Inflammatory macrophage (primary cell): ENCODE measurements at regions not wholly inside any gene's neighbourhood (a gene's known extent, or its start where the extent isn't known, plus 50 kb on each side); places are given as distances from the start of the nearest gene placed in this dataset.

ENCODE experiments used
- DNase-seq, 2 donors: peaks; one replicate each; pipeline ENCODE4 v3.0.0-alpha.2; 2020 to 2022

DNA sequence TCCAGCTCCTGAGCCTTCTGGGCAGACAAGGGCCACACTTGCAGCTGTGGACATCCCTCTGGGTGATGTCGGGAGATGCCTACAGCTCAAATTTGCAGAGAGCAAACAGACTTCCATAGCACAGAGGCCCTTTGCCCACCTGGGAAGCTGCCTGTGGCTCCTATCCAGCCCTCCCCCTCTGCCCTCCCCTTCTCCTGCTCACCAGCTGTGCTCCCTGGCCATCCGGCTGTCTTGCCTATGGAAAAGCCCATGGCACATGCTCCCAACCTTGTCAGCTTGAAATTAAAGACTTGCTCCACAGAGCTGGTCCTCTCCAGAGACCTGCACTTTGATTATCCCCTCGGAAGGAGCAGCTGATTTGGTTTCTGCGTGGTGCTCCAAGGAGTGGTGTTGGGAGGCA, 118.9 kb upstream of the NECTIN1 start:
- DNase-seq: no peak

DNA sequence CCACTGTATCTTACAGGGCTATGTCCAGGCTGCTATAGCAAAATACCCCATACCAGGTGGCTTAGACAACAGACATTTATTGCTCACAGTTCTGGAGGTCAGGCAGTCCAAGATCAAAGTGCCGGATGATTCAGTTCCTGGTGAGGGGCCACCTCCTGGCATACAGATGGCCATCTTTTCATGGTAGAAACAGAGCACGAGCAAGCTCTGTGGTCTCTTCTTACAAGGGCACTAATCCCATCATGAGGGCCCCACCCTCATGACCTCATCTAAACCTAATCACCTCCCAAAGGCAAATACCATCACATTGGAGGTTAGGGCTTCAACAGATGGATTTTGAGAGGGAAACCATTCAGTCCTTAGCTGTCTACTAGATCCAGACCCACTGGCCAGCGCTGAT, 117.4 kb upstream of the NECTIN1 start:
- no peak for DNase-seq

DNA sequence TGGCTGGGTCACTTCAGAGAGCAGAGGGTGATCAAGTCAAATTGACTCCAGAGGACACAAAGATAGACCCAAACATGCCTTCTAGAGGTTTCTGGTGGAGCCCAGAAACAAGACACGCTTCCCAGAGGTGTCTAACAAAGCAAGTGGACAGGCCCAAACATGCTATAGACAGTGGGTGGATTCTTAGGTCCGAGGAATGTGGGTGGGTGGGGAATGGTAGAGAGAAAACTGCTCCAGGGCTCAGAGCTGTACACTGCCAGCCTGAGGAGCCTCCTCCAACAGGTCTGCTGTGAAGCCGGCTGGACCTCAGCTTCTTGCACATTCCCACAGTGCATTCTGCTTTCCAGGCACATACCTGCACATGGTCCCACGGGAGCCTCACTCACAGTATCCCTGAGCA, 116.8 kb upstream of the NECTIN1 start:
- DNase-seq: no peak

DNA sequence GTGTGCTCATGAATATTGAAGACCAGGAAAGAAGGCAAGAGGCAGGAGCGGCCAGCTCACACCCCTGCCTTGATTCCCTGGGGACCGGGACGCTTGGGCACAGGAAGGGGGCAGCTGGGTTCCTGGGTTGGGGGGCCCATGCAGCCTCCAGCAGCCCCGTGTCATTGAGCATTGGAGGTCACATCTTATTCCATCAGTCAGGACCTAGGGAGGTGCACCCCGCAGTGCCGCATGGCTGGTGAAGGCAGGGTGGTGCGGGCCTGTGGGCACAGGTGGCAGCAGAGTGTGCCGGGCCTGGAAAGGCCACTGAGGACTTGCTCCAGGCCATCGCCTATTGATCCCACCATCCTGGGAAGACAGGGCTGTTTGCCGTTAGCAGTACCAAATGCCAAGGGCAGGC, 116.3 kb upstream of the NECTIN1 start:
- DNase-seq: no peak

DNA sequence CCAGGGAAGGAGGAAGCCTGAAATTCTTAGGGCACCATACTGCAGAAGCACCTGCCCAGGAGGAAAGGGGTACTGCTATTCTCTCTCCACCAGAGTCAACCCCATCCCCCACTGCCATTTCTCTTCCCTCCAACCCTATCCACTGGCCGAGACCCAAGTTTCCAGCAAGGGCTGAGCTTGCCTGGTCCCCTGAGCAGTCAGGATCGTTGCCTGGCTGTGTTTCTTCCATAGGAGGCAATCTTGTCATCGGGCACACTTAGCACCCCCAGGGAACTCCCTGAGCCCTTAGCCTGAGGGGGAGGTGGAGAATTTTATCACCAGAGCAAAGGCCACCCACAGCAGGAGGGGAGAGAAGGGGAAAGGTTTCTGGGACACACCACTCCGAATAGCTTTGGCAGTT, 115.8 kb upstream of the NECTIN1 start:
- DNase-seq: no peak

DNA sequence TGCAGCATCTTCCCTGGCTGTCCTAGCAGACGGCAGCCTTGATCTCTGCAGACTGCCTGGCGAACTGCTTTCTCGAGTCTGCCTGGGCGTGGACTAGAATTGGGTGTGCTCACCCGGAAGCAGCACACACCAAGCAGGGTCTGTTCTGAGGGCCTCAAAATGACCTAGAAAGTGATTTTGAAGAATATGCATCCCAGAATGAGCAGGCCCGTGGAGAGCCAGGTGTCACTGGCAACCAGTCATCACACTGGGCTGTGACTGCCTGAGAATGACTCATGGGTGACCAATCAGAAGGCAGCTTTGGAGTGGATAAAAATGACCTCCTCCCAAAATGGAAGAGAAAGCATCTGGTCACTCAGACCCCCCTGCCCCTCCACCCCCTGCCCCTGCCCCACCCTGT, 114.9 kb upstream of the NECTIN1 start:
- DNase-seq: no peak

DNA sequence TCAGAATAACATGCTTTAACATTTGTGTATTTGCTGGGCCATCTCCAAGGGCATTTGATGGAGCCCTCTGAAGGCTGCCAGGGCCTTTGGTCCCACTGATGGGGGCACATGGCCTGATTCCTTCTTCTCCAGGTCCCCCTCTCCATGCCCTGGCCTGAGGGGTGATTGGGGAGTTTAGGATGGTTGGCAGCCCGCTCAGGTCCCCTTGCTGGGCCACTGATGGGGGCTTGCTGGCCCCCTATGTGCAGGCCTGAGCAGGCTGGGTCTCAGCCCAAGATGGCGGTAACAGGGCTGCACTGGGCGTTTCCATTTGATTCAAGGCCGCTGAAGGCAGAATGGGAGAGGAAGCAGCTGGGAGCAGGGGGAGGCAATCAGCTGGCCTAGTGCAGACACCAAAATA, 113.7 kb upstream of the NECTIN1 start:
- no peak for DNase-seq

DNA sequence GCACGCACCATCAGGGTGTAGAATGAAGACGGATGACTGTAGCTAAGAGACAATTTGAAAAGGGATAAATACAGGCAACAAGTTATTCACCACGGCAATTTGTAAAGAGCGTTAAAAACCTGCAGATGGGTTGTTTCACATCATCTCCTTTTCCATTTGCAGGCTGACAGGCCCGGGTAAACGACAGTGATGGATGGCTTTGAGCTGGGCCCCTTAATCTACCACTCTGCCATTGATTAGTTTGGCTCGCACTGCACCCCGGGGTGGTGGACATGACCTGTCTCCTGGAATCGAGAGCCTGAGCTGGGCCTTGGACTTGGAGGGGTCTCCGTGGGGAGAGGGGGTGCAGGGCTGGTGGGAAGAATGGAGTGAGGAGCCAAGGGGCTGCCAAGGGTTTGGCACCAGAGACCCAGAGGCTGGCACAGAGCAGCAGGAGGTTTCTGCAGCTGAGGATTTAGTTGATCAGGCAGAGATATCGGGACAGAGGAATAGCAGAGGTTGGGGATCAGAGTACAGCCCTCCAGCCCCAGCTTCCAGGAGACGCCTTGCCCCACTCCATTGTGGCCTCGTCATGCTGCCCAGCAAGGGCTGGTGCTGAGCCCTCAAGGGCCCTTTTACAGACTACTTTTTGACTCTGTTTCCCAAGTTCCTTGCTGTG, 110.6 kb upstream of the NECTIN1 start:
- no peak for DNase-seq

DNA sequence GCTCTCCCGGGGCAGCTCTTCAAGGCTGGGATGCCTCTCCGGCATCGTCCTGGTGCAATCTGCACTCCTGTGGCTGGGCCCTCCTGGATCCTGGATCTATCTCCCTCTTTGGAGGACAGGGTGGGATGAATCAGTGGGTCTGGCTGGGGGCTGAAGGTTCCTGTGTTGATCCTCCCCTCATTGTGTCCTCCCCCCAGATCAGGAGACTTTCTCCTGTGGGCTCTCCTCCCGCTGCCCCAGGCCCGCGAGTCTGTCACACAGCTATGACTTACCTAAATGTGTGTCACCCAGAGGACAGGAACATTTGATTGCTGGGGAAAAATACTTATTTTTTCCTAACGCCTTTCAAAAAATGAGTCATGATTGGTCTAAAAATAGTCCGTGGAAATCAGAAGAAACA, 106.8 kb upstream of the NECTIN1 start:
- DNase-seq: no peak

DNA sequence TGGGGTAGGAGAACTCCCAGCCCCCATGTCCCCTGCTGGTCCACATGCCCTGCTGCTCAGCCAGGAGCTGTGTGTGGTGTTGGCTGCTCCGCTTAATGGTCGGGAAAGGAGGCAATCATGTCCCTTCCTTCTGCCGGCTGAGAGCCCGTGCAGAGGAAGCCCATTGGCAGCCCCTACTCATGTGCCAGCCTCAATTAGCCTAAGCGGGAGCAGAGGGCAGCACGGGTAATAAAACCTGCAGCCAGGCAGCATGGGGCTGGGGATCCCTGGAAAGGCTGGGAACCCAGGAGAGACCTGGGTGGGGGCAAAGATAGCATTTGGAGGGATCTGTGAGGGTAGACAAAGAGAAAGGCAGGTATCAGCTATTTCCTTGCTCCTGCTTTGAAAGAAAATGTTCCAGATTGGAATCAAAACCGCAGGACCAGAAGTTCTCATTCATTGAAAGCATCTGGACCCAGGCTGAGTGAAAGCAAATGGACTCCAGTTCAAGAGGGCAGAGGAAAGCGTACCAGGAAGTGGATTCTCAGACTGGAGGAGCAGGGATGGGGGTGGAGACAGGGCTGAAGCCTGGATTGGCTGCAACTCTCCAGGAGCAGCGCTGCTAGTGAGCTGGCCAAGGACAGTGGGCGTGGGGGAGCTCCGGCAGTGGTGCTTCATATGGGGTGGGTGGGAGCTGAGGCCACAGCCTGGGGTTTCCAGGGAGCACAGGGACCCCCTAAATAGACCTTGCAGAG, 103.4 kb upstream of the NECTIN1 start:
- no peak for DNase-seq

DNA sequence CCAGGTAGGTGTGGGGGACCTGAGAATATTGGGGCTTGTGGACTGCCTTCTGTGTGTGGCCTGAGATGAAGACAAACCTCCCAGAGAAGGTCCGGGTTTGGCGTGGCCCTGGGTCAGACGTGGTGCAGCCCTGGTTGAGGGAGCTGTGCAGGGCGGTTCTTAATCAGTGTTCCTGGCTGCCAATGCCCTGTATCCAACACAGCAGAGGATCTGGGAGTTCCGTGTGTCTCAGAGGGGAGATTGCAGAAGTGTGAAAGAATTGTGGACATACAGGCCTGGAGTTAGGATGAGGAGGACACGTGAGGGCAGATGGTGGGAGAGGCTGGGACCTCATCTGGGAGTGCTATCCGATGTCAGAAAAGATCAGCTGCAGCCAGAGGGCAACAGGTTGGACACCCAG, 102.0 kb upstream of the NECTIN1 start:
- DNase-seq: no peak

DNA sequence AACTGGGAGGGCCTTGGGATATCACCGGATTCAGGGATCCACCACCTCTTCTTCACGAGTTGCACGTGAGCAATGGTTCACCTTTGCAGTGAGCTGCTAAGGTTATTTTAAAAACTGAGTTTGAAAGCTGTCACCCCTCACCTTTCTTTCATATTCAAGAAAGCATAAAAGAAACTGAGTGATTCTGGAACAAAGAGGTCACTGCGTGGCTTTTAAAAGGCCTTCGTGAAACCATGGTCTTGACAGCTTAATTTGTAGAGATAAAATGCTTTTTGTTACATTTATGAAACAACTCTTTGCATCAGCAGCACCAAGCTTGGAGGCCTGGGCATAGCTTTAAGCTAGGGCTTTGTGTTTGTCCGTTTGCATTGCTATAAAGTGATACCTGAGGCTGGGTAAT, 101.4 kb upstream of the NECTIN1 start:
- DNase-seq: no peak

DNA sequence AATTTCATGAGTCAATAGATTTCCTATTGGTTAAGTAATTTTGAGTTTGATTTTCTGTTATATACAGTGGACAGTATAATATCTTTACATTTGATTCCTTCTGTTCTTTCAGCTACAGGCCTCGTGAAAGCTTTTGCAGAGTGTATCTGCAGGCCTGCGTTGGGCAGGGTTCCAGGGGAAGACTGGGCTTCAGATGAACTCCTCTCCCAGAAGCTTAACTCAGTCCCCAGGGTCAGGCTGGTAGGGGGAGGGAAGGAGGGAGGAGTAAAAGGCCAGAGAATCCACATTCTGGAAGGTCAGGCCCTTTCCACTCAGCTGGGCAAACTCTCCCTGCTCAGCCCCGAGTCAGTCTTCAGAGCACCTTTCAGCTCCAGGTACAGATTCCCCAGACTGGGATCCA, 100.4 kb upstream of the NECTIN1 start:
- DNase-seq: no peak

DNA sequence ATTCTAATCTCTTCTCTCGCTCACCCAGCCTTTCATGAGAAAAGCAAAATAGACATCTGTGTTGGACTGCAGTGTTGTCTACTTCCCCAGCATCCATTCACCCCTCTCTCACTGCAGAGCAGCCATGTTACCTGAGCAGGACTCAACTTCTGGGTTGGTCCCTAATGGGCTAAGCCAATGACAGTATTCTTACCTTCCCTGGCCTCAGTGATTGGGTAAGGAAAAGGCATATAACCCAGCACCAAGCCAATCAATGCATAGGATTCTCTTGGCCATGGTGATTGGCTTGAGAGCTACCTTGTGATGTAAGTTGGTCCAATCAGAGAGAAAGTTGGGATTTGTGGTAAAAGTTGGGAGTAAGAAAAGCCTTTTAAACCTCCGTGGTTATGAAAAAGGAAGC, 99.8 kb upstream of the NECTIN1 start:
- DNase-seq: no peak

DNA sequence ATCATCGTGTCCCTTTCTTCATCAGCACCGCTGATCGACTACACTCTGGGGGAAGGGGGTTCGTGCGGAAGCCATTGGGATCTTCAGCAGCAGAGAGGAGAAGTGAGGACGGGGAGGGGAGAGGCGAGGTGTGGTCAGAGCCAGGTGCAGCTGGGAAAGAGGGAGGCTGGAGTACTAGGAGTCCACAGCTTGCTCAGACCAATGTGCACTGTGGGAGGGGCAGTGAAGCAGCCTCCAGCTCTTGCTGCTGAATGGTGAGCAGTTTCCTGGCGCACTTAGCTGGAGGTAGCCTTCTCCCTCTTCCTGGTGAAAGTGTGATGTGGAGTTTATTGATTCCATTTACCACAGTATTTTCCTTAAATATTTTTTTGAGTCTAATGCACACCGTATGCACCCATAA, 99.0 kb upstream of the NECTIN1 start:
- DNase-seq: no peak

DNA sequence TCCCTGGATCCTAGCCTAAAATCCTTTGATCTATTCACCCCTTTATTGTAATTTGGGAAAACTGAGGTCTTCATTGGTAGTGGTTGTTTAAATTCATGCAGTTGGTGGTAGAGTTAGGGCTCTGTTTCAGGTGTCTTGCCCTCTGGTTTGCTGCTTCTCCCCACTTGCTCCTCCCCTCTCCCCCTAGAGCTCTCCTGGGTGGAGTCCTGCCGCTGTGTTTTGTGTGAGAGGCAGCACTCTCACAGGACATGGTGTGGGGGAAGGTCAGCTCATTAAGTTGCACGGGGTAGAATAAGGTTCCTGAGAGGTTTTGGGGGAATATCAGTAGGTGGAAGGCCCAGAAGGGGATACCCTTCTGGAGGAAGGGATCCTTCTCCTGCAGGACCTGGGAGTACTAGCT, 98.1 kb upstream of the NECTIN1 start:
- DNase-seq: no peak

DNA sequence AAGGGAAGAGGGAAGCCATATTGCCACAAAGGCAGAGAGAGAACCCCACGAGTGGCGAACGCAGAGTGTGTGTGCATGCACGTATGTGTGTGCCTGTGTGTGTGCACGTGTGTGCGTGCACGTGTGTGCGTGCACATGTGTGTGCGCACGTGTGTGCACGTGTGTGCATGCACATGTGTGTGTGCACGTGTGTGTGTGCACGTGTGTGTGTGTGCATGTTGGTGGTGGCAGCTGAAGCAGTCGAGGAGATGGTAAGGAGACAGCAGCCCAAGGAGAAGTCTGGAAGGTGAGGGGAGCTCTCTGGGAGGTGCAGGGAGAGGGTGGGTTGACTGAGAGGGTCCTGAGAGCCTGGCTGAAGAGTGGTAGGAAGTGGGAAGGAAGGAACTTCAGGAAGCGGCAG, 94.1 kb upstream of the NECTIN1 start:
- no peak for DNase-seq

DNA sequence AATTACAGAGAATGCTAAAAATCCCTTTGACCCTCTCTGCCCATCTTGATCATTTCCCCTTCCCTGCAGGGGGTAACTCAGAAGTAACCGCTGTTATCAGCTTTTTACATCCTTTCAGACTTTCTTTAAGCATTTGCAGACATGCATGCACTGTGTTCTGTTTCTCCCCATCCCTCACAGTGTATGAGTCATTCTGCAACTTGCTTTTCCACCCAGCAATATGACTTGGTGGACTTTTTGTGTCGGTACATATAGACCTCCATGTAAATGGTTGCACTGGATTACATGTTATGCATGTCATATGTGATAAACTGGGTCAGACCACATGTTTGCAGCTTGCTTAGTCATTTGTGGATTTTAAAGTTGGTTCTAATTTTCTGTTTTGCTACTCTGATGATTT, 87.7 kb upstream of the NECTIN1 start:
- DNase-seq: no peak

DNA sequence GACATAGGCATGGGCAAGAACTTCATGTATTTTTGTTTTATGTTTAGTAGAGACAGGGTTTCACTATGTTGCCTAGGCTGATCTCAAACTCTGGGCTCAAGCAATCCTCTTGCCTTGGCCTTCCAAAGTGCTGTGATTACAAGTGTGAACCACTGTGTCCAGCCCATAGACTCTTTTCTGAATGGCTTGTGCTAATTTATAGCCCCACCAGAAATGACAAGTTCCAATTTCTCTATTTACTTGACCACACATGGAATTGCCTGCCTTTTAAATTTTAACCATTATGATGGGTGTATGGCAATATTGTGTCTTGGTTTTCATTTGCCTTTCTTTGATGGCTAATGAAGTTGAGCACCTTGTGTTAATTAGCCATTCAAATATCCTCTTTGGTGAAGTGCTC, 85.8 kb upstream of the NECTIN1 start:
- no peak for DNase-seq

DNA sequence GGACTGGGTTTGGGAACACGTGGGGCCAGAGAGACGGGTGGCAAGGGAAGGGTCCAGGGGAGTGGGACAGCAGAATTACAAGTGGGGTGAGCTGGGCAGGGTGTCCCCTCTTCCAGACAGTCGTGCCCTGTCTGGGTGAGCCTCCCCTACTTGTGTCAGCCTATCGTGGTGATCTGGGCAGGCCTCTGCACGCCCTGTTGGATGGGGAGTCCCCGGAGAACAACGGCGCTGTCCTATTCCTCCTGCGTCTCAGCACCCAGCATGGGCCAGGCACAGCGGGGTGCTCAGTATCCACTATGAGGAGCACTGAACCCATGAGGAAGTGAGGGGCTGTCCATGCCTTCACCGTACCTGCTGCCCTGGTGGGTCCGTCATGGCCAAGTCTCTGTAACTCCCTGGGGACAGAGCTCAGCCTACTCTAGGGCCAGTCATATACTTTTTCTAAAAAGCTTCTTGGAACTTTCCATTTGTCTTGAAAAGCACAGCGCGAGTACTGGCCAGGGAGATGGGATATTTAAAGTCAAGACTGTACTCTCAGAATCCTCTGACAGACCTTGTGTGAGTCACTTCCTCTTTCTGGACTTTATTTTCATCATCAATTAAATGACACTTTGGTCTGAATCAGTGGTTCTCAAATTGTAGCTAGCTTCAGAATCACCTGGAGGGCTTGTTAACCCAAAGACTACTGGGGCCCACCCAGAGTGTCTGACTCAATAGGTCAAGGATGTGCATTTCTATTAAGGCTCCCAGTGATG, 81.7 kb upstream of the NECTIN1 start:
- DNase-seq: no peak

DNA sequence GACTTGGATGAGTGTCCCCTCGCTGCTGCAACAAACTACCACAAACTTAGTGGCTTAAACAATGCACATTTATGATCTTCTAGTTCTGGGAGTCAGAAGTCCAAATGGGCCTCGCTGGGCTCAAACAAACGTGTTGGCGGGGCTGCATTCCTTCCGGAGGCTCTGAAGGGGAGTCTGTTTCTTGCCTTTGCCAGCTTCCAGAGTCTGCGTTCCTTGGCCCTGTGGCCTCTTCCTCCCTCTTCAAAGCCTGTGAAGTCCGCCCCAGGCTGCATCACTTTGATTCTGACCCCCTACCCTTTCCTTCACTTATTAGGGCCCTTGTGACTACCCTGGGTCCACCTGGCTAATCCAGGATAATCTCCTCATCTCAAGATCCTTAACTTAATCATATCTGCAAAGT, 80.3 kb upstream of the NECTIN1 start:
- DNase-seq: no peak

DNA sequence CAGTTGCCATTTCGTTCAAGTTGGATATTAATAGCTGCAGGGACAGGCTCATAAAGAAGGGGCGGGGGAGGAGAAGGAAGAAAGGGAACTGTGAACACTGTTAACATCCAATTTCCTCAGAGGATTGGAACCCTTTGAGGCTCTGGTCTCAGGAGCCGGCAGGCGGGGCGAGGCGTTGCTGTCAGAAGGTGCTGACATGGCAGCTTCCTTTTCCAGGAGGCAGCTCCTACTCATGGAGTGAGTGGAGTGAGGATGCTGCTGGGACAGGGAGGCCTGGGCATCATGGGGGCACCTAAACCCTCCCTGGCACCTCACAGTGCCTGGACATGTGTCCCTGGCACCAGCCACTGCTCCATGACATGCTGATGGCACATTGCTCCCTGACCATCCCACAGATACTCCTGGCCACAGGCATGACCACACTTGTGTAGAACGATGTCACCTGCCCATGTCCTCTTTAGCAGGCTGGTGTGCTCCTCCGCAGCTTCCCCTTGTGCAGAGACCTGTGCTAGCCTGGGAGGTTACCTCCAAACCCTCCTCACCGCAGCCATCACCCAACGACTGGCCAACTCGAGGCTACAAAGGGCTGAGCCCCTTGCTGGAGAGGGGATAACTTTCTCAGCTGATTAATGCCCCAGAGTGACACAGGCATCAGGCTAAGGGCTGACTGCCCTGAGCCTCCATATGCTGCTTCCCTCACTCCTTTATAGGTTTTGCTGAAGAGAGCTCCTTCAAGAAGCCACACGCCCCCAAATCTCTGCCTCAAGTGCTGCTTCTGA, 79.6 kb upstream of the NECTIN1 start:
- DNase-seq: no peak

DNA sequence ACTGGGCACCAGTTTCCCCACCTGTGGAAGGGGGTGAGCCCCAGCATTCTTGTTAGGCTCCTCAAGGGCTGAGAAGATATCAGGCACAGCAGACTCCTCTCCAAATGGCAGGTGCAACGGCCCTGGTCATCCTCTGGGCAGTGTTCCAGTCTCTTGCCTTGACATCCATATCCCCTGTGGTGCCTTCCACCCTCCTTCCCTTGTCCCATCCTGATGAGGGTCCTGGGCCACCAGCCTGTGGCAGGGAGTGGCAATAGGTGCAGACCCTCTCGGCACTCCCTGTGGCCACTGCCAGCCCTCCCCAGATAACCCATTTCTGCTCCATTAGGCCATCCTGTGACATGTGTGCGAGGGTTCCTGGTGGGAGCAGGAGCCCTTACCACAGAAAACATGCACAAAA, 78.8 kb upstream of the NECTIN1 start:
- DNase-seq: no peak
